HG03135 (cell line): ENCODE measurements at regions not wholly inside any gene's neighbourhood (a gene's known extent, or its start where the extent isn't known, plus 50 kb on each side); places are given as distances from the start of the nearest gene placed in this dataset.

Source experiments
- ATAC-seq: cut with Tn5 transposase; IDR thresholded peaks from one replicate; pipeline ENCODE4 v1.9.1; 2021; ENCODE audit warnings: mild to moderate bottlenecking, moderate library complexity; ENCODE audit not compliant: unreplicated experiment

- no peak for ATAC-seq
Observed at GRCh38 chr3:189500299-189500698, 130.9 kb upstream of the TP63 start.

- no peak for ATAC-seq
Observed at GRCh38 chr3:189500798-189501495, 130.2 kb upstream of the TP63 start.

GRCh38 chr3:189502256-189502655 lies 128.9 kb upstream of the TP63 start:
- no peak for ATAC-seq

- ATAC-seq, result no peak
Observed at GRCh38 chr3:189502676-189503257, 128.4 kb upstream of the TP63 start.

- peak; percentile 69 for ATAC-seq
Observed at GRCh38 chr3:189507856-189508255, 123.3 kb upstream of the TP63 start.

GRCh38 chr3:189508784-189509501 lies 122.2 kb upstream of the TP63 start:
- ATAC-seq, result no peak

GRCh38 chr3:189512039-189512438 lies 119.2 kb upstream of the TP63 start:
- ATAC-seq, result peak; percentile 71

GRCh38 chr3:189512821-189513220 lies 118.4 kb upstream of the TP63 start:
- no peak for ATAC-seq

GRCh38 chr3:189513281-189514117 lies 117.7 kb upstream of the TP63 start:
- ATAC-seq, result no peak

- ATAC-seq, result no peak
Observed at GRCh38 chr3:189516039-189516438, 115.2 kb upstream of the TP63 start.

GRCh38 chr3:189517981-189518380 lies 113.2 kb upstream of the TP63 start:
- ATAC-seq, result no peak

- ATAC-seq, result no peak
Observed at GRCh38 chr3:189519458-189519857, 111.7 kb upstream of the TP63 start.

- ATAC-seq, result no peak
Observed at GRCh38 chr3:189529468-189529867, 101.7 kb upstream of the TP63 start.

- ATAC-seq, result no peak
Observed at GRCh38 chr3:189529889-189530471, 101.2 kb upstream of the TP63 start.

GRCh38 chr3:189530822-189531221 lies 100.4 kb upstream of the TP63 start:
- ATAC-seq, result no peak

- ATAC-seq, result no peak
Observed at GRCh38 chr3:189531271-189531670, 99.9 kb upstream of the TP63 start.

- ATAC-seq, result no peak
Observed at GRCh38 chr3:189534531-189534930, 96.7 kb upstream of the TP63 start.

- no peak for ATAC-seq
Observed at GRCh38 chr3:189537135-189537534, 94.1 kb upstream of the TP63 start.

- no peak for ATAC-seq
Observed at GRCh38 chr3:189547448-189547847, 83.7 kb upstream of the TP63 start.

GRCh38 chr3:189548053-189548452 lies 83.1 kb upstream of the TP63 start:
- no peak for ATAC-seq

GRCh38 chr3:189551007-189551406 lies 80.2 kb upstream of the TP63 start:
- ATAC-seq, result no peak
